GM19025 (cell line): ENCODE measurements at regions not wholly inside any gene's neighbourhood (a gene's known extent, or its start where the extent isn't known, plus 50 kb on each side); places are given as distances from the start of the nearest gene placed in this dataset.

Source experiments
- ATAC-seq: cut with Tn5 transposase; IDR thresholded peaks from one replicate; pipeline ENCODE4 v1.9.1; 2021; ENCODE audit warnings: mild to moderate bottlenecking, low read depth, moderate library complexity; ENCODE audit not compliant: unreplicated experiment

DNA sequence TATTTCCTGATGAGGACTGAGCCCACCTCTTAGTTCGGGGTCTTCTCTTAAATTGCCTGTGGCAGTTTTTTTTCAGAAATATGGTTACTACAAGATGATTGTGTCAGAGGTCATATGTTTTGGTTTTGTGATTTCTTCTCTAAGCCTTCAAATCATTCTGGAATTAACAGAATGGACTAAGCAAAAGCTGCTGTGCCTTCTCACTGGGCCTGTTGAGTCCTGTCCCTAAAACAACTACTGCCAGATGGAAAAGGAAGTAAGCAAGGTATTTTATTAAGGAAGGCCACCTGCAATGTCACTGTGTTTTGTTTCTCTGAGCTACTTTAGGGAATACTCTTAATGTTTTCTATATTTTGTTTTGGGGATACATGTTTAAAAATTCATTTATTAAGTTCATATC lies 470.8 kb downstream of the PCDH20 start:
- no peak for ATAC-seq

DNA sequence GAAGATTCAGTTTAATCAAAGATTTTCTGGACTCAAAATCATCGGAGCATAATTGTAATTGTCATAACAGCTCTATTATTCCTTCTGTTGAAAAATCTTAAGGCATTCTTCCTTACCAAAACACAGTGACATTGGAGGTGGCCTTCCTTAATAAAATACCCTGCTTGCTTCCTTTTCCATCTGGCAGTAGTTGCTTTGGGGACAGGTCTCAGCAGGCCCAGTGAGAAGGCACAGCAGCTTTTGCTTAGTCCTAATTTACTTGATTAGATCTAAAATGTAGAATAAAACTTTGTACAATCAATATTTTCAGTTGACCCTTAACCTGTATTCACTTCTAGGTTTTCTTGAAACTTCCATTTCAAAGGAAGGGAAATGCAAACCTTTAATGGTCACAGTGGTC lies 471.6 kb downstream of the PCDH20 start:
- ATAC-seq, result no peak

DNA sequence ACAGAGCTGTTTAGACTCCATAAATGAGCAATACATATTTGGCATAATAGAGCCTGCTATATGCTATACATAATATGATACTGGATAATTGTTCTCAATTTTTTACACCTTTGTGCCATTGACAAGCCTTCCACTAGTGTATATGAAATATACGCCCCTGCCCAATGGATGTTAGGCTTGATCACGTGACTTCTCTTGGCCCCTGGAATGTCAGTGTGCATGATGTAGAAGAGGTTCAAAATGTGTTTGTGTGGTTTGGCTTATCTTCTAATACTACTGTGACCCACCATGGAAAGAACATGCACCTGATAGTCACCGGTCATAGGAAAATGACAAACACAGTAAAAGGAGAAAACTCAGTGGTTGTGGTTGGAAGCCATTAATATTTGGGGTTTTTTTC lies 479.4 kb downstream of the PCDH20 start:
- ATAC-seq, result no peak

DNA sequence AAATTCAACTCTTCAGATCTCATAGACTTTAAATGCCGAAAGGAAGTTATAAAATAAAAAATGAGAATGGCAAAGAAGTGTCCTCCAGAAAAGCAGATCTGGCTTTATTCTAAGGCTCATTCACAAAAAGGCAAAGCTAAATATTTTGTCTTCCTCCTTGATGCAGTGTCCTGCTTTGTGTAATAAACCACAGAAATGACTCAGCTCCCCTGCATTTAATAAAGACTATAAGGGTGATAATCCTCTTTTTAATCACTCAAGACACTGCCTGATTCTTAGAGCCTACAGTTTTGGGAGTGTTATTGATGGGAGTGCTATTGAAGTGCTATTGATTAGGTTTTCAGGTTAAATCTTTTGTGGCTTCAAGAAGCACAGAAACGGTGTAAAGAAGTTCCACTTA lies 482.0 kb downstream of the PCDH20 start:
- no peak for ATAC-seq

DNA sequence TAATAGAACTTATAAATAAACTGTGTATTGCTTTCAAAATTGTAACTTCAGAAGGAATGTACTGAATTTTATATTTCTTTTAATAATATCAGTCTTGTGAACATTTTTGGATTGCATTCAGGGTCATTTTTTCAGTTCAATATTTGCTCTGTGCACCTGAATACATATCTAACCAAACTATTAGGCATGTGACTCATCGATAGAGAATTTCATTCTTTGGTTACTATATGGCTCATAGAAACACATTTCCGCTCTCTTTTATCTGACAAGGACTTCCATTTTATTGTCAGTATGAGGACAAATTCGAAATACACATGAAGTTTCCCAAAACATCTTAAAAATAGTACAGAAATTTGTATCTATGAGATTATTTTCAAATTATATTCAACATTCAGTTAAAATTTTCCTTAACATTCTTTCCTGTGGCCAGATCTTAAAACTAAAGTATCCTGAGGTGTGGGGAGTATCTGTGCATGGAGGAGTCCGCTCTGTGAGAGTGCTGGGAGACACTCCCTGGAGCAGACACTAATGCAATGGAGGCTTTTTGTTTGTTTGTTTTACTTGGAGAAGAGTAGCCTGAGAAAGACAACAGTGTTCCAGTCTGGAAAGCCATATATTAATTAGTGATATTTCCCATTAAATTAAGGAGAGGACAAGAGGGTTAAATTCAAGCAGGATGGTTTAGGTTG lies 483.6 kb downstream of the PCDH20 start:
- no peak for ATAC-seq

DNA sequence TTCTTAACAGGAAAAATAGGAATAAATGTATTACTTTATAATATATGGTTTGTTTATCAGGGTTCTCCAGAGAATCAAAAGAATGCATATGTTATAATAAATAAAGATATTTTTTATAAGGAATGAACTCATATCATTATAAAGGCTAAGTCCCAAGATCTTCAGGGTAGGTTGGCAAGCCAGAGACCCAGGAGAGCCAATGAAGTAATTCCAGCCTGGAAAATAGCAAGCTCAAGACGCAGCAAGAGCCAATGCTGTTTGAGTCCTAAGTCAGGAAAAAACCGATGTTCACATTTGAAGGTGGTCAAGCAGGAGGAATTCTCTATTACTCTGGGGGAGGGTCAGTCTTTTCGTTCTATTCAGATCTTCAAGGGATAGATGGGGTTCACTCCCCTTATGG lies 490.0 kb downstream of the PCDH20 start:
- ATAC-seq, result no peak

DNA sequence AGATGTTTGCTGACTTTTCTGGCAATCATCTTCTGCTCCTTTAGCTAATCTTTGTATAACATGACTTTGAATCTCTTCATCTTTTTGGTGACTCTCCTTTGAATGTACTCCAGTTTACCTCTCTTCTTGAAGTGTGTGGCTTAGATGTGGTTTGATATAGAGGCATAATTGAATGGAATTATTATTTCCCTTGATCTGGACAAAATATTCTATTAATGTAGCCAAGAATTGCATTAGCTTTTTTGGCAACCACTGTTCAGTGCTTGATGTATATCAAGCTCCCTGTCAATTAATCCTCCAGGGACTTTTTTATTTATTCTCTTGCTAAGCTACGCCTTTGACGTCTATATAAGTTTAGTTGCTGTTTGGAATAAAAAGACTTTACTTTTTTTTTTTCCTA lies 490.8 kb downstream of the PCDH20 start:
- no peak for ATAC-seq

DNA sequence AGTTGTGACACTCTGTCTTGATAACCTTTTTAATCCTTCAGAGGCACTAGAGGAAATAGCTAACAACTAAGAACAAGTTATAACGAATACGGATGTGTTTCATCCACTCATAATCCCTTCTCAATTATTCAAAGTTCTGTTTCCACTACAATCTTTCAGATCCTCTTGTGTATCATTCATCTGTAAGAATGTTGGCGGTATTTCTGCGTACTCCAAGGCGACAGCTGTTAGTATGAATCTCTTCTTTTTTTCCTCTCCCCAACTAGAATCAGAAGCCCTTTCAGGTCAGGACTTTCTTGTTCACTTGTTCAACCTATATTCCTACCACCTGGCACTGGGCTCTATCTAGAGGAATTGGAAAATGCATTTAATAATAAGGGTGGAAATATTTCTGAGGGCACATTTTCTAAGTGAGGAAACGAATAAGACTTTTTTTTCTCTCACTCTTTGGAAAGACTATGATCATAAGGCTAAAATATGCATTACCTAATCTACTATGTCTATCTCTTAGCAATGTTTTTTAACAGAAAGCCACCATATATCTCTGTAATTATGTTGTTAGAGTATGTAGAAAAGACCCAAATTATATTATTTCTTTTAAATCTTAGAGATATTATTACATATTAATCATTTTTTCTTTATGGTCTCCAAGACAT lies 492.9 kb downstream of the PCDH20 start:
- no peak for ATAC-seq

DNA sequence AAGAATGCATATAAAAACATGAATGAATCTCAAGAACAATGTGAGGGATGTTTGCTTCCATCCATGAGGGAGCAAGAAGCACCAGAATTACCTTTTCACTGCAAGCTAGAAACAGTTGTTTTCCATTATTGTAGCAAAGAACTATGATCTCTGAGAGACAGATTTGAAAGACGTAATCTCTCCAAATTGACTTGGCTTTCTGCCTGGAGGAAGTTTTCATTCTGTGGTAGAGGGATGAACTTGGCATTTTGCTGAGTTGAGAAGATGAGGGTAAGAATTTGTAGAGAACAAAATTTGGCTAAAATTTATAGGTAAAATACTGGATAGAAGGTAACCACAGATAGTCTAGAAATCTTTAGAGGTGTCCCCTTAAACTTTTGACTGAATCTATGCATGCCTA lies 496.8 kb downstream of the TDRD3 start:
- no peak for ATAC-seq

DNA sequence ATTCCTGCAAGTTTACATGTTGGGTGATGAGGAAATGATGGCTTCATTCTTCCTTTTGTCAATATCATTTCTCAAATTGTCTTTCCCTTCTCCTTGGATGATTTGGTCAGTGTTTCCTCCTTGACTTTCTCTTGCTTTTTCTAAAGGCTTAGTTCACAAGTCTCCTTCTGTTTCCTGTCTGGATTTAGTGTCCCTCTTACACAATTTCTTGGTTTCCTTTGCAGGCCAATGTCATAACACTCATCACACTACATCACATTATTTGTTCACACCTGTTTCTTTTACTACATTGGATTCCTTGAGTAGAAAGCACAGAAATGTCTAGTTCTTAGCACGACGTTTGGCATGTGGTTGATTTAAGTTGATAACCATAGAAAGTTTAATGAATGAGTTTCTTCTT lies 490.7 kb downstream of the TDRD3 start:
- ATAC-seq, result no peak

DNA sequence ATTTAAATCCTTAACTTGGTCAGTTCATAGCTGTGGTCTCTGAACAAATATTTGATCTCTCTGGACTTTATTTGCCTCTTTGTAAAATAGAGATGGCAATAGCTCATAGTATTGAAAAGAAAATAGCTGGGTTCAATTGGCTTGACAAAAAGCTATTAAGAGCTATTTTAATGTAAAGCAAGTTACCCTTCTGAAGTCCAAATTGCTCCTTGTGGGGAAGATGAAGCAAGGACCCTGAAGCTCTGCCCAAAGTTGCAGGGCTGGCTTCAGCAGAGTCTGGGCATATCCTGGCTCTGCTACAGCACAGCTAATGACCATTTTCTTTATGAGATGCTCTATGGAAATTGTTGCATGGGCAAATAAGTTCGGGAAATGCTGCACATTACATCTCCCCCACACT lies 484.5 kb downstream of the TDRD3 start:
- no peak for ATAC-seq

DNA sequence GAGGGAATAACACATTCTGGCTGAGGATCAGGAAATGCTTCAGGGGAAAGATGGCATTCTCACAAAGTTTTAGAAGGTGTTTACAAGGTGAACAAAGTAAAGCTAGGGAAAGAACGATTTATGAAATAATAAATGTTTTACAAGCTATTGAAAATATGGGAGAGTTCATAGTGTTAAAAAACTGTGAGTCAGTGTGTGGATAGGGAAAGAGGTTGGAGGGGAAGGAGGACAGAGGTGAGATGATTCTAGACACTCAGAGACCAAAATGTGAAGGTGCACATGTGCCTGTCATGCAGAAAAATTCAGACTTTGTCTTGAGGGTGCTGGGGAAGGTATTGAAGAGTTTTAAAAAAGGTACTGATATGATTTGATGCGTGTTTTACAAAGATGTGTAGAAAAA lies 476.1 kb downstream of the TDRD3 start:
- no peak for ATAC-seq

DNA sequence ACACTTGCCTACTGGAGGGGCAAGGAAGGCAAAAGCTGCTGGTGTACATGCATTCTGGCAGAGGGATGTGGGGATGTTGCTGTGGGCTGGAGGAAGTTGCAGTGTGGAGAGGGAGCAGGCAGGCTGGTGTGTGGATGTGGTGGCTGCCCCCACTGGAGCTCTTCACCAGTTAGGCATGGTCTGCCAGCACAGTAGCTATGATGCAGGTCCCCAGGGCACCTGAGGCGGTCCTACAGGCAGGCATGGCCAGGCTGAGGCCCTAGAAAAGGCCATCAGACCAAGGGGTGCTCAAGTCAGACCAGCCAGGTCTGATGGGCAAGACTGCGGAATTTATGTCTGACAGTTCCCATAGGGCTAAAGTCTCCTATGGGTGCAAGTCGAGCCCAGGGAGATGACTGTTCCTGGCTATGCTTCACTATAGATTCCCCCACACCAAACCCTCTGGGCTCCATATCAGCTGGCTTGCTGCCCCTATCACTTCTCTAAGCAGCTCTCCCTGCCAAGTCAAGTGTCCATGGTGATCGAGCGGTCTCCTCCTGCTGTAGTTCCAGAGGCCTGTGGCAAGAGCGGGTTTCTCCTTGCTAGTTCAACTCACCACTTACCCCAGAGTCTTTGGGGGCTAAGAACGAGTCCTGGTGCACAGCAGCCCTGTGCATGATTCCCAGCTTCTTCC lies 473.1 kb downstream of the TDRD3 start:
- ATAC-seq, result no peak

DNA sequence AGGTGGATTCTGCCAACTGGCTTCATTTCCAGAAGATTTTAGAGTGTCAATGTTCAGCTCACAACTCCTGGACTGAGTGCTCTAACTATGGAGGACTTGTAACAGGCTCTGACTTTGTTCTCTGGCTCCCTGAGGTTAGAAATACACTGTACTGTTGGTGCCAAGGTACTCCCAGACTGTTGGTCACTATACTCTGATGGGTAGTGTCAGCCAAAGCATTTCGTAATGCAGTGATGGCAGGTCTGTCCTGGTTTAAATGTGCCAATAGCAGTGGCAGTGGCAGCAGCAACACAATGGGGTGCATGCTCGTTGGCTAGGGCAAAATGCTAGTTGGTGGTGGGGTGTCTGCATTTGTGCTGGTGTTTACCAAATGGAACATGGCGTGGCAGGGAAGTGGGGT lies 472.2 kb downstream of the TDRD3 start:
- ATAC-seq, result no peak

DNA sequence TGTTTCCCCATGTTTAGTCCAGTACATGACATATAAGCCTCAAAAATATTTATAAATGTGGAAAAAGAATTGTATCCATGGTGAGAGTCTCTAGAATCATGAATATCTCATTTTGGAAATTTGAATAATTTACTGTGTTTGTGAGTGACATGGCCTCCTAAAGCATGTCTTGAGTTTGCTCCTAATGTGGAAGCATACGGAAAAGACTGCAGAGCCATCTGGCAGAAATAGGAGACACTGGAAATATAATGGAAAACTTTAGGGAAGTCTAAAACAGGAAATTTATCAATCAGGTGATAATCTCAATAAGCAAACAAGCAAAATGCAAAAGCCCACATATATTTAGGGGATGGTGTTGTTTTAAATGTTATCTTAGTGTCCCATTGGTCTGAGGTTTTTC lies 465.0 kb downstream of the TDRD3 start:
- no peak for ATAC-seq

DNA sequence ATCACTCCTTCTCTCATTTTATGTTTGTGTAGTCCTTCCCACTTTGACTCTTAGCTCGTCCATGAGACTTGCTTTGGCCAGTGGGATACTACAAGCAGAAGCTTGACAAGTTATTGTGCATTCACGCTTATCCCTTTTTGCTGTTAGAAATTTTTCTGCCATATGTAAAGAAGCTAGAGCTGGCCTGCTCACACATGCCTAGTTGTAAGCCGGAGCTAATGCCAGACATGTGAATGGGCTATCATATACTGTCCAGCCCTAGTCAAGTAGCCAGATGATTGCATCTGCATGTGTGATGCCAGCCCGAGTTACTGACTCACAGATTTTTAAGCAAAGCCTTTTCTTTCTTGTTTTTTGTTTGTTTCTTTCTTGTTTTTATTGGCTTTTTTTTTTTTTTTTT lies 460.7 kb downstream of the TDRD3 start:
- no peak for ATAC-seq

DNA sequence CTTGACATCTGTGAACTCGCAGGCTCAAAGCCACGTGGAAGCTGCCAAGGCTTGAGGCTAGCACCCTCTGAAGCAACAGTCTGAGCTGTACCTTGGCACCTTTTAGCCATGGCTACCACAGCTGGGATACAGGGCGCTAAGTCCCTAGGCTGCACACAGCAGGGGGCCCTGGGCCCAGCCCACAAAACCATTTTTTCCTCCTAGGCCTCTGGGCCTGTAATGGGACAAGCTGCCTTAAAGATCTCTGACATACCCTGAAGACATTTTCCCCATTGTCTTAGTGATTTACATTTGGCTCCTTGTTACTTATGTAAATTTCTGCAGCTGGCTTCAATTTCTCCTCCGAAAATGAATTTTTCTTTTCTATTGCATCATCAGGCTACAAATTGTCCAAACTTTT lies 455.9 kb downstream of the TDRD3 start:
- ATAC-seq, result no peak

DNA sequence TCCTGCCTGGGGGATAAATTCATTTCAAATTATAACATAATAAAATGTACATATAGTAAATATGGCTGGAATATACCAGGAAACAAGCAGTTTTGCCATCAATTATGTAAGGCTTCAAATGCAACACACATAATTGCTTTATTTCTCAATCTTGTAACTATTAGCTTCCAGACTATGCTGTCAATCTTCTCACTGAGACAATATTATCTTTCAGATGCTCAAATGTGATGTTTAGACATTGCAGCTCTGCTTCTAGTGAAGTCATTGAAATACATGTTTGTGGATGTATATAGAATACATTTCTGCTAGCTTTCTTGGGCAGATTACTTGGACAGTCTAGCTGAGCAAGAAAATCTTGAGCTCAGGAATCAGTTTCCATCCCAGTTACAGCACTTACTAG lies 454.4 kb downstream of the TDRD3 start:
- ATAC-seq, result no peak

DNA sequence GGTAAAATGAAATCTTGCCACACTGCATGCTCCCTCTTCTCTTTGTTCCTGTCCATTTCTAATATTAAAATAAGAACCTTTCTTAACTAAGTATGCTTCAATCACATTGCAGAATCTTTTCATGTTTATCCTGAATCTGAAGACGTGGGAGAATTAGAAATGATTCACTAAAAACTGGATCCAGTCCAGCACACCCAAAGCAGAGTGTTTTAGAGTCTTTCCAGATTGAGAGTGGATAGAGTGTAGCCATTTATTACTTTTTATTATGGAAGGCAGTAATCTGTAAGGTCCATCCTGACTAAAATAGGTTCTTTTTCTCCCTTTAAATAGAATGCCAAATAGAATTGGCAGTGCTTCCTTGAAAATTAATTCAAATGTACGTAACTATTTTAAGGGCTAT lies 453.5 kb downstream of the TDRD3 start:
- ATAC-seq, result no peak

DNA sequence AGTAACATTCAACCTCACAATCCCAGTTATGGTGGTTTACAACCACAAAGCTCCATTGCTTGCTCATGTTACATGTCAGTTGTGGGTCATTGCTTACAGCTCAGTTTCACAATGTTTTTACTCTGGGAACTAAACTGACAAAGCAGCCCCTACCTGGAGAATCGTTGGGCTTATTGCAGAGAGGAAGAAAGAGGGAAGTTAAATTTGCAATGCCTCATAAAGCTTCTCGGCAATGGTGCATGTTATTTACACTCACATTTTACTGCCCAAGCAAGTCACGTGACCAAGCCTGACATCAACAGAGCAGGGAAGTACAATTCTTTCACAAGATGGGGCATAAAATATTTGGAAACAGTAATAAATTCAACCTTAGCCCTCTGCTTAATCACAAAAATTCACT lies 441.6 kb downstream of the TDRD3 start:
- no peak for ATAC-seq

DNA sequence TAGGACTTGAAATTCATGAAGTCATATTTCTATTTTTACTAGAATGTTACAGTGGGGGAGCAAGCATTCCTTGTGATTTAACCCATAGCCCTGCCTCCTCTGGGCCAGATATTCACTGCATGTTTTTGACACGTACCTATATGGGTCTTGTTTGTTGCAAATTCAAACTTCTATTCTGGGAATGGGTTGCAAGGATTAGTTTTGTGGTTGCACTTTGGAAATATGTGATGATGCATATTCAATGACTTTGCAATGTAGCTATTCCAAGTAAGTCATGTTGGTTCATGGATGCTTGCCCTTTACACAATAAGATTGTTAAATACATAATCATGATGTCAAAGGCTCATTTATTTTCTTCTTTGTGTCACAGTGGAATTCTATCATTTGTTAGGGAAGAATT lies 440.8 kb downstream of the TDRD3 start:
- ATAC-seq, result no peak

DNA sequence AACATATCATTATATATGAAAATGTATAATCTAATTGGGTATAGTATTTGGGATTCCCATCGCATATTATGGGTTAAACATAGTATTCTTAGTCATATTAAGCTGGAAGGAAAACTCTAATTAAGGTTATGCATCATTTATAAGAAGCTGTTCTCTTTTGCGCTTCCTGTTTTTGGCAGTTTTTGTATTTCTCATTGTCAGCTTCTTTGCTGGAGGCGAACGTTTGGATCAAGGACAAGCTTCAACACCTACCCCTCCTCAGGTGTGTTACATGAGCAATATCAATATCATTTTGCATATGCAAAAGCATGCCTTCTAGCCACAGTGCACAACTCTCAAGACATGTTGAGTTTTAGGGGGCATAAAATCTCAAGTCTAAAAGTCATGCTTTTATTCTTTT lies 439.8 kb downstream of the TDRD3 start:
- no peak for ATAC-seq
